Dendritic cell treated with granulocyte-macrophage colony-stimulating factor and Interleukin-4, amounts not matched to agents 40 ng/mL and 50 ng/mL, for 4 days (primary cell): ENCODE measurements at regions not wholly inside any gene's neighbourhood (a gene's known extent, or its start where the extent isn't known, plus 50 kb on each side); places are given as distances from the start of the nearest gene placed in this dataset.

Source experiments
- H3K27ac Mint-ChIP-seq: one replicate; pipeline ENCODE4 v1.8.0; 2022; ENCODE audit warnings: mild to moderate bottlenecking, mixed read lengths
- H3K27me3 Mint-ChIP-seq: one replicate; pipeline ENCODE4 v1.8.0; 2022; ENCODE audit warnings: mild to moderate bottlenecking, mixed read lengths
- H3K36me3 Mint-ChIP-seq: one replicate; pipeline ENCODE4 v1.8.0; 2022; ENCODE audit warnings: low read depth, mixed read lengths
- H3K4me1 Mint-ChIP-seq: one replicate; pipeline ENCODE4 v1.8.0; 2022; ENCODE audit warnings: low read depth, mixed read lengths
- H3K4me3 Mint-ChIP-seq: one replicate; pipeline ENCODE4 v1.8.0; 2022; ENCODE audit warnings: mild to moderate bottlenecking, moderate library complexity, mixed read lengths
- H3K9me3 Mint-ChIP-seq: one replicate; pipeline ENCODE4 v1.8.0; 2022; ENCODE audit warnings: mixed read lengths
- intact Hi-C: fragments of 100-400 bp; cut with micrococcal nuclease; formaldehyde crosslinking; loops from one replicate; pipeline ENCODE4 v1.15.0; 2022

- Mint-ChIP-seq H3K4me3 (no peak overlapping the region), H3K36me3 (no peaks in the 10 kb centered on the region), H3K4me1 (no peaks in the 10 kb centered on the region), H3K27me3 (no peaks in the 10 kb centered on the region), H3K27ac (no peak overlapping the region), H3K9me3 (peaks cover 46% of the 10 kb centered on the region)
- intact Hi-C loops: no loop called here
Measured at GRCh38 chr2:150141226-150142001, 346.1 kb downstream of the RND3 start.

GRCh38 chr2:150140777-150141176, 346.7 kb downstream of the RND3 start:
- Mint-ChIP-seq H3K36me3 (no peaks in the 10 kb centered on the region), H3K4me1 (no peaks in the 10 kb centered on the region), H3K27ac (no peak overlapping the region), H3K27me3 (no peaks in the 10 kb centered on the region), H3K4me3 (no peak overlapping the region), H3K9me3 (peaks cover 43% of the 10 kb centered on the region)
- intact Hi-C loops: no loop called here

- intact Hi-C loops: no loop called here
- peaks cover 45% of the 10 kb centered on the region for H3K9me3 Mint-ChIP-seq
Measured at GRCh38 chr2:150138587-150138986, 348.9 kb downstream of the RND3 start.

GRCh38 chr2:150137338-150138069, 350.0 kb downstream of the RND3 start:
- H3K9me3 Mint-ChIP-seq: peaks cover 39% of the 10 kb centered on the region
- H3K4me1 Mint-ChIP-seq: no peaks in the 10 kb centered on the region
- H3K36me3 Mint-ChIP-seq: no peaks in the 10 kb centered on the region
- H3K4me3 Mint-ChIP-seq: no peak overlapping the region
- intact Hi-C loops: no loop called here
- H3K27ac Mint-ChIP-seq: no peak overlapping the region
- H3K27me3 Mint-ChIP-seq: no peaks in the 10 kb centered on the region

More at GRCh38 chr2:150138587-150138986, 348.9 kb downstream of the RND3 start:
- Mint-ChIP-seq H3K27ac (no peak overlapping the region), H3K27me3 (no peaks in the 10 kb centered on the region), H3K4me1 (no peaks in the 10 kb centered on the region), H3K36me3 (no peaks in the 10 kb centered on the region), H3K4me3 (no peak overlapping the region)

GRCh38 chr2:150136893-150137292, 350.6 kb downstream of the RND3 start:
- intact Hi-C loops: no loop called here
- H3K27me3 Mint-ChIP-seq: no peaks in the 10 kb centered on the region
- no peak overlapping the region for H3K27ac Mint-ChIP-seq
- H3K4me3 Mint-ChIP-seq: no peak overlapping the region
- no peaks in the 10 kb centered on the region for H3K4me1 Mint-ChIP-seq
- peaks cover 39% of the 10 kb centered on the region for H3K9me3 Mint-ChIP-seq
- no peaks in the 10 kb centered on the region for H3K36me3 Mint-ChIP-seq

- H3K4me3 Mint-ChIP-seq: no peak overlapping the region
- no peak overlapping the region for H3K27ac Mint-ChIP-seq
- peaks cover 39% of the 10 kb centered on the region for H3K9me3 Mint-ChIP-seq
- H3K36me3 Mint-ChIP-seq: no peaks in the 10 kb centered on the region
- H3K27me3 Mint-ChIP-seq: no peaks in the 10 kb centered on the region
- intact Hi-C loops: no loop called here
- no peaks in the 10 kb centered on the region for H3K4me1 Mint-ChIP-seq
Measured at GRCh38 chr2:150136401-150136800, 351.1 kb downstream of the RND3 start.

- H3K36me3 Mint-ChIP-seq: no peaks in the 10 kb centered on the region
- H3K9me3 Mint-ChIP-seq: peaks cover 43% of the 10 kb centered on the region
- no peaks in the 10 kb centered on the region for H3K4me1 Mint-ChIP-seq
- no peak overlapping the region for H3K4me3 Mint-ChIP-seq
- no peak overlapping the region for H3K27ac Mint-ChIP-seq
- intact Hi-C loops: no loop called here
- no peaks in the 10 kb centered on the region for H3K27me3 Mint-ChIP-seq
Measured at GRCh38 chr2:150135223-150135883, 352.1 kb downstream of the RND3 start.

- peaks cover 48% of the 10 kb centered on the region for H3K9me3 Mint-ChIP-seq
- no peak overlapping the region for H3K4me3 Mint-ChIP-seq
Measured at GRCh38 chr2:150134223-150134857, 353.1 kb downstream of the RND3 start.

GRCh38 chr2:150133623-150134022, 353.8 kb downstream of the RND3 start:
- H3K36me3 Mint-ChIP-seq: no peaks in the 10 kb centered on the region
- H3K4me1 Mint-ChIP-seq: no peaks in the 10 kb centered on the region
- H3K27me3 Mint-ChIP-seq: no peaks in the 10 kb centered on the region
- H3K4me3 Mint-ChIP-seq: no peak overlapping the region
- intact Hi-C loops: no loop called here
- no peak overlapping the region for H3K27ac Mint-ChIP-seq
- H3K9me3 Mint-ChIP-seq: peaks cover 44% of the 10 kb centered on the region

More at GRCh38 chr2:150134223-150134857, 353.1 kb downstream of the RND3 start:
- H3K4me1 Mint-ChIP-seq: no peaks in the 10 kb centered on the region
- H3K27ac Mint-ChIP-seq: no peak overlapping the region
- H3K36me3 Mint-ChIP-seq: no peaks in the 10 kb centered on the region
- H3K27me3 Mint-ChIP-seq: no peaks in the 10 kb centered on the region
- intact Hi-C loops: no loop called here

GRCh38 chr2:150129921-150130575, 357.4 kb downstream of the RND3 start:
- Mint-ChIP-seq H3K27ac (no peak overlapping the region), H3K4me3 (no peak overlapping the region), H3K4me1 (no peaks in the 10 kb centered on the region), H3K27me3 (no peaks in the 10 kb centered on the region), H3K9me3 (peaks cover 26% of the 10 kb centered on the region), H3K36me3 (no peaks in the 10 kb centered on the region)
- intact Hi-C loops: no loop called here

- no peaks in the 10 kb centered on the region for H3K27me3 Mint-ChIP-seq
- no peak overlapping the region for H3K27ac Mint-ChIP-seq
- H3K36me3 Mint-ChIP-seq: no peaks in the 10 kb centered on the region
- no peaks in the 10 kb centered on the region for H3K4me1 Mint-ChIP-seq
- intact Hi-C loops: no loop called here
- peaks cover 17% of the 10 kb centered on the region for H3K9me3 Mint-ChIP-seq
- no peak overlapping the region for H3K4me3 Mint-ChIP-seq
Measured at GRCh38 chr2:150127995-150128394, 359.5 kb downstream of the RND3 start.

- Mint-ChIP-seq H3K27ac (no peak overlapping the region), H3K4me1 (no peaks in the 10 kb centered on the region), H3K4me3 (no peak overlapping the region), H3K27me3 (no peaks in the 10 kb centered on the region), H3K9me3 (peaks cover 17% of the 10 kb centered on the region), H3K36me3 (no peaks in the 10 kb centered on the region)
- intact Hi-C loops: no loop called here
Measured at GRCh38 chr2:150127346-150127990, 360.0 kb downstream of the RND3 start.

- intact Hi-C loops: no loop called here
- Mint-ChIP-seq H3K4me3 (no peak overlapping the region), H3K36me3 (no peaks in the 10 kb centered on the region), H3K9me3 (peaks cover 17% of the 10 kb centered on the region), H3K27me3 (no peaks in the 10 kb centered on the region), H3K4me1 (no peaks in the 10 kb centered on the region), H3K27ac (no peak overlapping the region)
Measured at GRCh38 chr2:150126839-150127238, 360.6 kb downstream of the RND3 start.
